Panc1 (cell line): ENCODE measurements at regions not wholly inside any gene's neighbourhood (a gene's known extent, or its start where the extent isn't known, plus 50 kb on each side); places are given as distances from the start of the nearest gene placed in this dataset.

ENCODE experiments used
- ATAC-seq: fragments of 200-7000 bp; cut with Tn5 transposase; 2 replicates; pipeline ENCODE4 v1.9.1; 2020; ENCODE audit warnings: mild to moderate bottlenecking, moderate library complexity
- BruUV-seq: library from RNA; stranded (reverse); fragments of 400-500 nt; replicated peaks from 2 replicates; lab custom pipeline; 2021; lab: Mats Ljungman, UMichigan
- CTCF ChIA-PET: fragments of 300-600 bp; sonication (Branson Sonifier 250); formaldehyde crosslinking; loops from one replicate; lab custom pipeline; 2022; ENCODE audit warnings: antibody characterized with exemption; lab: Charles Lee
- POLR2A ChIA-PET: fragments of 300-600 bp; sonication (Branson Sonifier 250); formaldehyde crosslinking; loops from one replicate; lab custom pipeline; 2022; ENCODE audit warnings: antibody characterized with exemption; lab: Charles Lee
- DNase-seq: peaks from one replicate; pipeline ENCODE4 v3.0.0-alpha.2; 2010; ENCODE audit warnings: low read depth, low spot score
- H3K27ac ChIP-seq: 2 replicates; pipeline ENCODE4 v1.5.1; 2011; ENCODE audit warnings: mild to moderate bottlenecking, low read length, inconsistent platforms
- H3K27me3 ChIP-seq: fragments of 200-500 bp; sonication (Bioruptor generic); 2 replicates; pipeline ENCODE4 v1.6.0; 2014; ENCODE audit warnings: low read length, inconsistent platforms; ENCODE audit not compliant: control insufficient read depth, insufficient read depth
- H3K36me3 ChIP-seq: fragments of 200-500 bp; sonication (Bioruptor generic); 2 replicates; pipeline ENCODE4 v1.5.1; 2014; ENCODE audit warnings: inconsistent platforms, mild to moderate bottlenecking, low read length, moderate library complexity; ENCODE audit not compliant: control insufficient read depth, insufficient read depth
- H3K4me1 ChIP-seq: 2 replicates; pipeline ENCODE4 v1.5.1; 2011; ENCODE audit warnings: inconsistent platforms, mild to moderate bottlenecking, low read length, moderate library complexity; ENCODE audit not compliant: control insufficient read depth, insufficient read depth
- H3K4me3 ChIP-seq, 2 experiments: 2 replicates each; pipeline ENCODE4 v1.5.1; 2011 to 2012; ENCODE audit warnings: low read depth in 2 of 2, low read length in 2 of 2, mild to moderate bottlenecking in 2 of 2, inconsistent platforms in 1 of 2, moderate library complexity in 1 of 2
- H3K9me3 ChIP-seq: fragments of 200-500 bp; sonication (Bioruptor generic); 2 replicates; pipeline ENCODE4 v1.5.1; 2014; ENCODE audit warnings: low read depth, mild to moderate bottlenecking, inconsistent platforms, low read length, moderate library complexity; ENCODE audit not compliant: control insufficient read depth, insufficient read depth
- POLR2AphosphoS5 ChIP-seq: IDR thresholded peaks from 2 replicates; pipeline ENCODE4 v1.6.1; 2012; ENCODE audit warnings: mild to moderate bottlenecking, low read depth, low read length, moderate library complexity
- SIN3A ChIP-seq: IDR thresholded peaks from 2 replicates; pipeline ENCODE4 v1.6.1; 2012; ENCODE audit warnings: low read depth, mild to moderate bottlenecking, low read length, moderate library complexity, borderline replicate concordance; ENCODE audit not compliant: insufficient read depth
- TCF7L2 ChIP-seq: IDR thresholded peaks from 2 replicates; pipeline ENCODE4 v1.6.1; 2011; ENCODE audit warnings: mild to moderate bottlenecking, low read depth, low read length, inconsistent platforms
- in situ Hi-C: cut with HindIII; loops from 2 replicates; pipeline ENCODE4 v1.10.0; 2016; ENCODE audit warnings: low sequenced_read_pairs, low pct_unique_long_range_greater_than_20kb
- intact Hi-C: fragments of 100-400 bp; cut with micrococcal nuclease; formaldehyde crosslinking; loops from one replicate; pipeline ENCODE4 v1.10.0; 2022; ENCODE audit not compliant: unreplicated experiment
- TF ChIP-seq, protein P1 (sequence below): fragments of 450-650 bp; IDR thresholded peaks from 2 replicates; pipeline ENCODE4 v1.5.1; 2017; ENCODE audit warnings: mild to moderate bottlenecking
- TF ChIP-seq, protein P2 (sequence below), 2 experiments: IDR thresholded peaks; 2 replicates each; pipeline ENCODE4 v1.6.1; 2011 to 2012; ENCODE audit warnings: low read depth in 2 of 2, control low read depth in 1 of 2, low read length in 1 of 2, mild to moderate bottlenecking in 1 of 2, moderate library complexity in 1 of 2; ENCODE audit not compliant: insufficient read depth in 1 of 2

GRCh38 chr18:38957736-38958135, 1392.1 kb upstream of the CELF4 start:
- ChIA-PET POLR2A (no interaction called here), CTCF (no interaction called here)
- Histone ChIP-seq H3K36me3 (no peaks in the 10 kb centered on the region), H3K4me1 (no peaks in the 10 kb centered on the region), H3K27me3 (no peaks in the 10 kb centered on the region), H3K27ac (no peak overlapping the region), H3K4me3 (no peak overlapping the region), H3K9me3 (no peaks in the 10 kb centered on the region)
- BruUV-seq: no TSS peak
- intact Hi-C loops (no loop called here), in situ Hi-C loops (no loop called here)
- DNase-seq: no peak
- no peak for TF ChIP-seq SIN3A
- TF ChIP-seq, protein P1, sequence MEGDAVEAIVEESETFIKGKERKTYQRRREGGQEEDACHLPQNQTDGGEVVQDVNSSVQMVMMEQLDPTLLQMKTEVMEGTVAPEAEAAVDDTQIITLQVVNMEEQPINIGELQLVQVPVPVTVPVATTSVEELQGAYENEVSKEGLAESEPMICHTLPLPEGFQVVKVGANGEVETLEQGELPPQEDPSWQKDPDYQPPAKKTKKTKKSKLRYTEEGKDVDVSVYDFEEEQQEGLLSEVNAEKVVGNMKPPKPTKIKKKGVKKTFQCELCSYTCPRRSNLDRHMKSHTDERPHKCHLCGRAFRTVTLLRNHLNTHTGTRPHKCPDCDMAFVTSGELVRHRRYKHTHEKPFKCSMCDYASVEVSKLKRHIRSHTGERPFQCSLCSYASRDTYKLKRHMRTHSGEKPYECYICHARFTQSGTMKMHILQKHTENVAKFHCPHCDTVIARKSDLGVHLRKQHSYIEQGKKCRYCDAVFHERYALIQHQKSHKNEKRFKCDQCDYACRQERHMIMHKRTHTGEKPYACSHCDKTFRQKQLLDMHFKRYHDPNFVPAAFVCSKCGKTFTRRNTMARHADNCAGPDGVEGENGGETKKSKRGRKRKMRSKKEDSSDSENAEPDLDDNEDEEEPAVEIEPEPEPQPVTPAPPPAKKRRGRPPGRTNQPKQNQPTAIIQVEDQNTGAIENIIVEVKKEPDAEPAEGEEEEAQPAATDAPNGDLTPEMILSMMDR: no peak
- ATAC-seq: no peak

GRCh38 chr18:38956068-38956467, 1390.5 kb upstream of the CELF4 start:
- BruUV-seq: no TSS peak

More at GRCh38 chr18:38956068-38956467, 1390.5 kb upstream of the CELF4 start:
- Histone ChIP-seq H3K27me3 (no peaks in the 10 kb centered on the region), H3K4me1 (no peaks in the 10 kb centered on the region), H3K9me3 (no peaks in the 10 kb centered on the region), H3K4me3 (no peak overlapping the region), H3K36me3 (no peaks in the 10 kb centered on the region), H3K27ac (no peak overlapping the region)
- intact Hi-C loops: no loop called here
- TF ChIP-seq, protein P1: no peak
- no peak for TF ChIP-seq TCF7L2
- no peak for TF ChIP-seq POLR2AphosphoS5
- TF ChIP-seq, protein P2, sequence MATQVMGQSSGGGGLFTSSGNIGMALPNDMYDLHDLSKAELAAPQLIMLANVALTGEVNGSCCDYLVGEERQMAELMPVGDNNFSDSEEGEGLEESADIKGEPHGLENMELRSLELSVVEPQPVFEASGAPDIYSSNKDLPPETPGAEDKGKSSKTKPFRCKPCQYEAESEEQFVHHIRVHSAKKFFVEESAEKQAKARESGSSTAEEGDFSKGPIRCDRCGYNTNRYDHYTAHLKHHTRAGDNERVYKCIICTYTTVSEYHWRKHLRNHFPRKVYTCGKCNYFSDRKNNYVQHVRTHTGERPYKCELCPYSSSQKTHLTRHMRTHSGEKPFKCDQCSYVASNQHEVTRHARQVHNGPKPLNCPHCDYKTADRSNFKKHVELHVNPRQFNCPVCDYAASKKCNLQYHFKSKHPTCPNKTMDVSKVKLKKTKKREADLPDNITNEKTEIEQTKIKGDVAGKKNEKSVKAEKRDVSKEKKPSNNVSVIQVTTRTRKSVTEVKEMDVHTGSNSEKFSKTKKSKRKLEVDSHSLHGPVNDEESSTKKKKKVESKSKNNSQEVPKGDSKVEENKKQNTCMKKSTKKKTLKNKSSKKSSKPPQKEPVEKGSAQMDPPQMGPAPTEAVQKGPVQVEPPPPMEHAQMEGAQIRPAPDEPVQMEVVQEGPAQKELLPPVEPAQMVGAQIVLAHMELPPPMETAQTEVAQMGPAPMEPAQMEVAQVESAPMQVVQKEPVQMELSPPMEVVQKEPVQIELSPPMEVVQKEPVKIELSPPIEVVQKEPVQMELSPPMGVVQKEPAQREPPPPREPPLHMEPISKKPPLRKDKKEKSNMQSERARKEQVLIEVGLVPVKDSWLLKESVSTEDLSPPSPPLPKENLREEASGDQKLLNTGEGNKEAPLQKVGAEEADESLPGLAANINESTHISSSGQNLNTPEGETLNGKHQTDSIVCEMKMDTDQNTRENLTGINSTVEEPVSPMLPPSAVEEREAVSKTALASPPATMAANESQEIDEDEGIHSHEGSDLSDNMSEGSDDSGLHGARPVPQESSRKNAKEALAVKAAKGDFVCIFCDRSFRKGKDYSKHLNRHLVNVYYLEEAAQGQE (IDR thresholded peaks at IDR 0.05; ENCODE audit: insufficient read depth in 1 of 2, low read depth in 2 of 2, low read length in 1 of 2): no peak
- no peak for TF ChIP-seq SIN3A
- ChIA-PET CTCF (no interaction called here), POLR2A (no interaction called here)
- no peak for DNase-seq
- no peak for ATAC-seq
- in situ Hi-C loops: no loop called here
